ENCODE measurements at regions not wholly inside any gene's neighbourhood (a gene's known extent, or its start where the extent isn't known, plus 50 kb on each side); places are given as distances from the start of the nearest gene placed in this dataset.

DNA sequence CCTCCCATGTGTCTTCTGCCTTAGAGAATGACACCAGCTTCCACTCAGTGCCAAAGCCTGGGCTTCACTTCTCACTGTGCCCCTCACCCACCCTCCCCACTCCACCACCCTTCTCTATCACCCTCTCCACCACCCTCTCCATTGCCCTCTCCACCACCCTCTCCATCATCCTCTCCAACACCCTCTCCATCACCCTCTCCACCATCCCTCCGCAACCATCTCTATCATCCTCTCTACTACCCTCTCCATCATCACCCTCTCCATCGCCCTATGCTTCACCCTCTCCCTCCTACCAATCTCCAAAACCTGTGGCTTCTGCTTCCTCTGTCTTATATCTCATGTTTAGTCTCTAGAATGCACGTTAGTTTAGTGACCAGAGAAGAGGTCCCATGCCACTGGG is 91.0 kb upstream of the TMEM72 start:
- Mint-ChIP-seq H3K27me3 (peaks cover 53% of the 10 kb centered on the region), H3K4me3 (no peak overlapping the region), H3K27ac (ENCODE audit: low read depth) (no peak overlapping the region), H3K36me3 (ENCODE audit: insufficient read depth) (peaks cover 1% of the 10 kb centered on the region), H3K4me1 (no peaks in the 10 kb centered on the region), H3K9me3 (no peaks in the 10 kb centered on the region)
- DNase-seq (ENCODE audit: low spot score in 2 of 2) (no peak), ATAC-seq (replicated peaks; ENCODE audit: extremely low read depth, poor library complexity, severe bottlenecking) (no peak)

DNA sequence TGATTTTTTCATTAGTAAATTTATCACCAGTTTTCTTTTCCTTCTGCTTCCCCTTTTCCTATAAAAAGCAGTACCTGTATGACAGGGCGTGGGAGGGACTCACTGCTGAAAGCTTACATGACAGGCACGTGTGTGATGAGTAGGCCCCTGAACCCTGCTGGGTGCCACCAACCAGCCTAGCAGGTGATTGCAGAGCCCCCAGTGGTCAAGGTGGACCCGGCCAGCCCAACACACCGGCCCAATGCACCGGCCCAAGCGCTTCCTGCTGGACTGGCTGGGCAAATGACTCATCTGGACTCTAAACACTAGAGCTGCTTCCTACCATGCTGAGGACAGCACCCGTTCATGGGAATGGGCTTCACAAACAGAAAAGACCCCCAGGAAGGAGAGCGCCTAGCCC is 89.8 kb upstream of the TMEM72 start:
- Mint-ChIP-seq H3K27ac (ENCODE audit: low read depth) (no peak overlapping the region), H3K27me3 (peaks cover 60% of the 10 kb centered on the region), H3K4me3 (no peak overlapping the region), H3K9me3 (no peaks in the 10 kb centered on the region), H3K4me1 (no peaks in the 10 kb centered on the region), H3K36me3 (ENCODE audit: insufficient read depth) (peaks cover 1% of the 10 kb centered on the region)
- no peak for DNase-seq (ENCODE audit: low spot score in 2 of 2)
- no peak for ATAC-seq (replicated peaks; ENCODE audit: extremely low read depth, poor library complexity, severe bottlenecking)

DNA sequence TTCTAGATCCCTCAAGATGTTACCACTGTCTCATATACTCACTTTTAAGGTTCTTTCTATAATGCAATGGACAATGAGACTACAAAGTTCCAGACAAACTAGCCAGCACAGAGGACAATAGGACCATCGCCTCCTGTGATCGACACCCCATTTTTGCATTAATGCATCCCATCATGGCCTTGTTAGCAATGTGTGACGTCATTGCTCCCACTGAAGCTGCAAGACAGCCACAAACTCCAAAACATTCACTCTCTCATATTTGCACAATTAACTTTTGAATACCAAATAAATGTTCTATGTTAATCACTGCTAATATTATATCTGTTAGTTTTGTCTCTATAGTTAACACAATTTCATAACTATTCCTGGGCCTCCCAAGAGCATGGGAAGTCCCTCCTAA is 88.8 kb upstream of the TMEM72 start:
- ATAC-seq (replicated peaks; ENCODE audit: extremely low read depth, poor library complexity, severe bottlenecking) = no peak
- Mint-ChIP-seq H3K4me1 (no peaks in the 10 kb centered on the region), H3K36me3 (ENCODE audit: insufficient read depth) (peaks cover 1% of the 10 kb centered on the region), H3K4me3 (no peak overlapping the region), H3K27me3 (peaks cover 70% of the 10 kb centered on the region), H3K27ac (ENCODE audit: low read depth) (no peak overlapping the region), H3K9me3 (no peaks in the 10 kb centered on the region)
- no peak for DNase-seq (ENCODE audit: low spot score in 2 of 2)

DNA sequence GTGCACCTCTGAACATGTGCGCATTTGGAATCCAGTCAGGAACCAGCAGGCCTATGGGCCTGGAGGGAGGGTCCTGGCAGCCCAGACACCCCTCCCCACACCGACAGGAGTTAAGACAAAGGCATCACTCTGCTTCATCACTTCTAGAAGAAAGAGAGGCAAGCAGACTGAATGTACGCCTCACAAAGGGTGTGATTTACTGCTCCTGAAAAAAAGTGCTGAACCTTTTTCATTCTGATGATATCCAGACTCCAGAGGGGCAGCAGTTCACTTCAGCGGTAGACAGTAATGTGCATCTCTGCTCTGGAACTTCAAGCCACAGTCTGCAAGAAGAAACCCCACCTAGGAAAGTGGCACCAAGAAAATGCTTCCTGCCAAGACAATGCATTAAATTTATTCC is 88.2 kb upstream of the TMEM72 start:
- Mint-ChIP-seq H3K27ac (ENCODE audit: low read depth) (no peak overlapping the region), H3K4me3 (no peak overlapping the region), H3K27me3 (peaks cover 75% of the 10 kb centered on the region), H3K9me3 (no peaks in the 10 kb centered on the region), H3K4me1 (no peaks in the 10 kb centered on the region), H3K36me3 (ENCODE audit: insufficient read depth) (peaks cover 1% of the 10 kb centered on the region)
- DNase-seq (ENCODE audit: low spot score in 2 of 2) = no peak
- ATAC-seq (replicated peaks; ENCODE audit: extremely low read depth, poor library complexity, severe bottlenecking) = no peak

DNA sequence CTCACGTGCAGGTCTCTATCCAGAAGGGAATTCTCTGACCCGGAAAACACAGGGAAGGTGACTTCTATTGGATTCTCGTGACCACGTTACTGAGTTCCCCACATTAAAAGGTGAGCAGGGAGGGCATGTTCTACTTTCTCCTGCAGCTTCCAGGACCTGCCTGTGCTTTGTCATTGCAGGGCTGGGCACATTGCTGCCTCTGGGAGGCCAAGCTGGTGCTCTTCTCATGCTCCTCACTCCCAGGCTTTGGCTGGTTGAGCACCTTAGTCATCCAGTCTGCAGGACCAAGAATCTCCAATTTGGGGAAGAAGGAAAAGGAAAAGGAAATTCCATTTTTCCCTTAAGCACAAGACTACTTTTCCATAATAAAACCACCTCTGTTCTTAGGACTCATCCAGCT is 86.5 kb upstream of the TMEM72 start:
- Mint-ChIP-seq H3K27ac (ENCODE audit: low read depth) (no peak overlapping the region), H3K36me3 (ENCODE audit: insufficient read depth) (peaks cover 1% of the 10 kb centered on the region), H3K4me1 (no peaks in the 10 kb centered on the region), H3K9me3 (no peaks in the 10 kb centered on the region), H3K27me3 (peaks cover 65% of the 10 kb centered on the region), H3K4me3 (no peak overlapping the region)
- no peak for ATAC-seq (replicated peaks; ENCODE audit: extremely low read depth, poor library complexity, severe bottlenecking)
- DNase-seq (ENCODE audit: low spot score in 2 of 2) = no peak

DNA sequence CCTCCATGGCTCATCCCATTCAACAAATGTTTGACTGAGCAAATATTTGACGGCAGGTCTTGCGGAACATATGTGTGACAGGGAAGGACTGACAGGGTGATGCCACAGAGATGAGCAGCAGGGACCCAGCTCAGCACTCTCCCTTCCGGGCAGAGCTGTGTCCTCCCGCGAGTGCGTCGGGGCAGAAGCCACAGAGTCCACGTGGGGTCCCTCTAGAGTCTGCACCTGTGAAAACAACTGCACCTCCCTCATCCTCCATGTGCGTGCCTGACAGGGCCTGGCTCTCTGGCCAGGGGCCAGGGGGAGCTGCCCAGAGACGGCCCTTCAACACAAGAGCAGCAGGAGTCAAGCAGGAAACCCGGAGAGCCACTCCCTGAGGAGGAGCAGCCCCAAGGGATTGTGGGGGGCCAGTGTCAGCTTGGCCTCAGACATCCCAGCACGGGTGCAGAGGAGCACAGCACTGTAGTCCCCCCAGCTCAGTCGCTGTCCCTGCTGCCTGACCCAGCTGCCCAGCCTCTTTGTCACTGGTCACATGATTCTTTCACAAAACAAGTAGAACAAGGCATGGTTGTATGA is 83.6 kb upstream of the TMEM72 start:
- Mint-ChIP-seq H3K27me3 (peaks cover 46% of the 10 kb centered on the region), H3K4me3 (no peak overlapping the region), H3K36me3 (ENCODE audit: insufficient read depth) (no peaks in the 10 kb centered on the region), H3K4me1 (no peaks in the 10 kb centered on the region), H3K9me3 (no peaks in the 10 kb centered on the region), H3K27ac (ENCODE audit: low read depth) (no peak overlapping the region)
- ATAC-seq (replicated peaks; ENCODE audit: extremely low read depth, poor library complexity, severe bottlenecking) (no peak), DNase-seq (ENCODE audit: low spot score in 2 of 2) (no peak)

DNA sequence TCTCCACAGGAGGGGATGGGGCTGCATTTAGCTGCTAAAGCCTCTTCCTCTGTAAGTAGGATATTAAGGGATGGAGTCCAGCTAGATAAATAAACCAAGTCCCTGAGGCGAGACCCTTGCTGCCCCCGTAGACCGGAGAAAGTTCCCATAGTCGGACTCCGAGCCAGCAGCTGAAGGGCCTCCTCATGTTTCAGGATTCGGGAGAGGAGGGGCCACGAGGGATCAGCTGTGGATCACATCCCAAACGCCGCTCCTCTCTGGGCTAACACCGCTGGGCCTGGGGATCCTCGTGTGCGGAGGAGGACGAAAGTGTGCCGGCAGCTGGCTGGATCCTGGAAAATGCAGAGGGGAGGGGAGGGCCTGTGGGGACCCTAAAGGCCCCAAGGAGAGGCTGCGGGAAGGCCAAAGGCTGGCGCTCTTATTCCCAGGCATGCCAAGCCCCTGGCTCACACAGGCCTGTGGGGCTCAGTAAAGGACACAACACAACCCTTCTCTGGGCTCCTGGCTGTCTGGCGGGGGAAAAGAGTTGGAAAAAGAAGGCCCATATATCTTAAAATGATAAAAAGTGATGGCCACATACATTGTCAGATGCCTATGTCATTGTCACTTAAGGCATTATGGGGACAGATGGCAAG is 82.5 kb upstream of the TMEM72 start:
- Mint-ChIP-seq H3K4me1 (no peaks in the 10 kb centered on the region), H3K9me3 (no peaks in the 10 kb centered on the region), H3K27ac (ENCODE audit: low read depth) (no peak overlapping the region), H3K4me3 (no peak overlapping the region), H3K36me3 (ENCODE audit: insufficient read depth) (no peaks in the 10 kb centered on the region), H3K27me3 (peaks cover 35% of the 10 kb centered on the region)
- ATAC-seq (replicated peaks; ENCODE audit: extremely low read depth, poor library complexity, severe bottlenecking) = no peak
- DNase-seq (ENCODE audit: low spot score in 2 of 2) = no peak

DNA sequence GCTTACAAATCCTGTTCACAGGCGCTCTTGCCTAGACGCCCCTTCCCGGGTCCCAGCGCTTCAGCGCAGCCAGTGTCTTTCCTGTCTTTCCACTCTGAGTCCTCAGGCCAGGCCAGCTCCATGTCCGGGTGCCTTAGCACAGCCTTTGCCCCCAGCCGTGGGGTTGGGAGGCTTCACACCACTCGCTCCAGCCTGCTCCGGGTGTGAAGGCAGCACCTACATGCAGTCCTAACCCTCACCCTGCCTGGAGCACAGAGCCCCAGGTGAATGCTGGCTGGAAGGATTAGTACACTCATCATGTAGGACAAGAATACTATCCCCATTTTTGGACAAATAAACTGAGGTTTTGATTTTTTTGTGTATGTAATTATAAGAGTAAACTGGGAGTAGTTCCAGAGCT is 81.7 kb upstream of the TMEM72 start:
- H3K27ac Mint-ChIP-seq (ENCODE audit: low read depth) = no peak overlapping the region
- ATAC-seq (replicated peaks; ENCODE audit: extremely low read depth, poor library complexity, severe bottlenecking) (no peak), DNase-seq (ENCODE audit: low spot score in 2 of 2) (no peak)
- no peaks in the 10 kb centered on the region for H3K36me3 Mint-ChIP-seq (ENCODE audit: insufficient read depth)
- H3K4me3 Mint-ChIP-seq = no peak overlapping the region
- peaks cover 32% of the 10 kb centered on the region for H3K27me3 Mint-ChIP-seq
- H3K4me1 Mint-ChIP-seq = no peaks in the 10 kb centered on the region
- no peaks in the 10 kb centered on the region for H3K9me3 Mint-ChIP-seq

DNA sequence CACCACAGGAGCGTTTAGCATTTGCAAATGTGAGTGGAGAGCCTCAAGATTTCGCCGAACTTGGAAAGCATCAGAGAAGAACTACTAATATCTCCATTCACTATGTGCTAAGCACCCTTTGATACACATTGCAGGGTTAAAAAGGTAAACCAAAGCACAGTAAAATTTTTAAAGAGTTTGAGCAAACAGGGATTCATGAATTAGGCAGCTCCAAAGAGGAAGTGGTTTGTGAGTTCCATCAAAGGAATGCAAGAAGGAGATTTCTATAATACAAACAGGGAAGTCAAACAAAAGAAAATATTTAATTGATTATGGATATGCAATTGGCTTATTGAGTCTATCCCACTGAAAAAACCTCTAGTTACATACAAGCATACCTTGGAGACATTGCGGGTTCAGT is 81.1 kb upstream of the TMEM72 start:
- Mint-ChIP-seq H3K9me3 (no peaks in the 10 kb centered on the region), H3K27me3 (peaks cover 26% of the 10 kb centered on the region), H3K4me1 (no peaks in the 10 kb centered on the region), H3K27ac (ENCODE audit: low read depth) (no peak overlapping the region), H3K4me3 (no peak overlapping the region), H3K36me3 (ENCODE audit: insufficient read depth) (no peaks in the 10 kb centered on the region)
- no peak for DNase-seq (ENCODE audit: low spot score in 2 of 2)
- ATAC-seq (replicated peaks; ENCODE audit: extremely low read depth, poor library complexity, severe bottlenecking) = no peak

DNA sequence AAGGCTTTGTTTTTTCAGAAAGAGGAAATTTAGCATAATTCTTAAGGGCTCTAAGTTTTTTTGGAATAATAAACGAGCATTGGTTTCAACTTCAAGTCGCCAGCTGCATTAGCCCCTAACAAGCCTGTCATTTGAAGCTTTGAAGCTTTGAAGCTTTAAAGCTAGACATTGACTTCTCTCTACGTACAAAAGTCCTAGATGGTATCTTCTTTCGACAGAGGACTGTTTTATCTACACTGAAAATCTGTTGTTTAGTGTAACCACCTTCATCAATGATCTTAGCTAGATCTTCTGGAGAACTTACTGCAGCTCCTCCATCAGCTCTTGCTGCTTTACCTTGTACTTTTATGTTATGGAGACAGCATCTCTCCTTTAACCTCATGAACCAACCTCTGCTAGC is 79.6 kb upstream of the TMEM72 start:
- no peaks in the 10 kb centered on the region for H3K36me3 Mint-ChIP-seq (ENCODE audit: insufficient read depth)
- H3K4me3 Mint-ChIP-seq = no peak overlapping the region
- no peak overlapping the region for H3K27ac Mint-ChIP-seq (ENCODE audit: low read depth)
- peaks cover 15% of the 10 kb centered on the region for H3K27me3 Mint-ChIP-seq
- no peaks in the 10 kb centered on the region for H3K4me1 Mint-ChIP-seq
- no peaks in the 10 kb centered on the region for H3K9me3 Mint-ChIP-seq
- no peak for ATAC-seq (replicated peaks; ENCODE audit: extremely low read depth, poor library complexity, severe bottlenecking)
- no peak for DNase-seq (ENCODE audit: low spot score in 2 of 2)

DNA sequence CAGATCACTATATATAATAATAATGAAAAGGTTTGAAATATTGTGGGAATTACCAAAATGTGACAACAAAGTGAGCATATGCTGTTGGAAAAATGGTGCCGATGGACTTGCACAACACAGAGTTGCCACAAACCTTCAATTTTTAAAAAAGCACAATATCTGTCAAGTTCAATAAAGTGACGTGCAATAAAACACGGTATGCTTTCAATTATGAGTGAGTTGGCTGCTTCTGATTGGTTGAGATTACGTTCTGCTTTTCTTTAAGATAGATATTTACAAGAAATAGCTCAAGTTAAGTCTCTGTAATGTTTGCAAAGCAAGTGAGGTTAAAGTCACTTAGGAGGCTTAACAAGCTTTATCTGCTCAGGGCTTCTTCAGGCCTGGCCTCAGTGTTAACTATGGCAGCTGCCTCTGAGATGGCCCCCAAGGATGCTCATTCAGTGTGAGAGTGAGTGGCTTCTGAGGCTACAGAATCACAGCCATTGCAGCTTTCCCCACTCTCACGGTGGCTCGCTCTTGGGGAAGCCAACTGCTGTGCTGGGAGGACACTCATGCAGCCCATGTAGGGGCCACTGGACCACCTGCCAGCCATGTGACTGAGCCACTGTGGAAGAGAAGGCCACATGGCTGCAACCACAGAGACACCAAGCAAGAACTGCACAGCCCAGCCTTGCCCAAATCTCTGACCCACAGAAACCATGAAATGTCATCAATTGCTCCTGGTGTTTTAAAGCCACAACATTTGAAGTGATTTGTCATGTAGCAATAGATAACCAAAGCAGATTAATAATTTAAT is 78.3 kb upstream of the TMEM72 start:
- Mint-ChIP-seq H3K27me3 (peaks cover 5% of the 10 kb centered on the region), H3K36me3 (ENCODE audit: insufficient read depth) (no peaks in the 10 kb centered on the region), H3K4me3 (no peak overlapping the region), H3K27ac (ENCODE audit: low read depth) (no peak overlapping the region), H3K9me3 (no peaks in the 10 kb centered on the region), H3K4me1 (no peaks in the 10 kb centered on the region)
- ATAC-seq (replicated peaks; ENCODE audit: extremely low read depth, poor library complexity, severe bottlenecking) = no peak
- no peak for DNase-seq (ENCODE audit: low spot score in 2 of 2)

DNA sequence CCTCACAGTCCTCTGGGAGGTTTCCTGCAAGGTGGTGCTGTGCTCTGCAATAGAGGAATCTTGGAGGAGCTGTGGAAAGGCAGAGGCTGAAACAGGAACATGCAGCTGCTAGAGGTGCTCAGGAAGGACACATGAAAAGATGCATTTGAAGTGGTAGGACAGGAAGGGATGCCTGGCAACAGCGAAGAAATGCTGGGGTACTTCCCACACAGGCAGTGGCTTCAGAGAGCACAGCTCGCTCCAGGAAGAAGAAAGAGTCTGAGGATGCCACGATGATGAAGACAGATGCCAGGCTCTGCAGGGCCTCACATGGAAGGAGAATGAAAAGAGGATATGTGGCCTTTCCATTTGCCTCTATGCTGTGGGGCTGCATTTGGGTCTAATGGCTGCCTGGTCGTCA is 77.0 kb upstream of the TMEM72 start:
- no peaks in the 10 kb centered on the region for H3K36me3 Mint-ChIP-seq (ENCODE audit: insufficient read depth)

DNA sequence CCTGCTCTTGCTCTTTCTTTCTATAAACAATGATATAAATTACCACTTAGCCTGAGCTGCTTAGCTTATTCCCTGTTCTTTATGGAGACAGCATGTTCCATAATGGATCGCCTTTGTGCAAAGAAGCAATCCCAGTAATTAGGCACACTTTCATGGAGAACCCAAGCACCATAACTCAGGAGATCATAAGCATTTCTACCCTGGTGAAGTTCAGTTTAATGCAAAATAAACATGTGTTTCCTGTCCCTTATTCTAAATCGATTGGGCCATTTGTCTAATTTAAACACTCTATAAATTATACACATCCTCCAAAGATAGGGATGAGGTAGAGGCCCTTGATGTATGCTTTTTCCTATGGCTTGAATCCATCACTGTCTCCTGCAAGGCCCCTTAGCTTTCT is 75.8 kb upstream of the TMEM72 start:
- ATAC-seq (replicated peaks; ENCODE audit: extremely low read depth, poor library complexity, severe bottlenecking) (no peak), DNase-seq (ENCODE audit: low spot score in 2 of 2) (no peak)
- Mint-ChIP-seq H3K4me3 (no peak overlapping the region), H3K27me3 (peaks cover 19% of the 10 kb centered on the region), H3K4me1 (no peaks in the 10 kb centered on the region), H3K9me3 (no peaks in the 10 kb centered on the region), H3K27ac (ENCODE audit: low read depth) (no peak overlapping the region), H3K36me3 (ENCODE audit: insufficient read depth) (no peaks in the 10 kb centered on the region)

More for the DNA sequence above, 77.0 kb upstream of the TMEM72 start:
- no peak for ATAC-seq (replicated peaks; ENCODE audit: extremely low read depth, poor library complexity, severe bottlenecking)
- no peaks in the 10 kb centered on the region for H3K4me1 Mint-ChIP-seq
- H3K4me3 Mint-ChIP-seq = no peak overlapping the region
- H3K27me3 Mint-ChIP-seq = peaks cover 8% of the 10 kb centered on the region
- H3K27ac Mint-ChIP-seq (ENCODE audit: low read depth) = no peak overlapping the region
- DNase-seq (ENCODE audit: low spot score in 2 of 2) = no peak
- H3K9me3 Mint-ChIP-seq = no peaks in the 10 kb centered on the region

Measured in central memory CD8-positive, alpha-beta T cell (primary cell).